AG10803 (cell line): ENCODE measurements at regions not wholly inside any gene's neighbourhood (a gene's known extent, or its start where the extent isn't known, plus 50 kb on each side); places are given as distances from the start of the nearest gene placed in this dataset.

Experiments
- DNase-seq: peaks from one replicate; pipeline ENCODE4 v3.0.0; 2010; ENCODE audit warnings: low read depth
- H3K4me3 ChIP-seq: 2 replicates; pipeline ENCODE4 v1.5.1; 2011; ENCODE audit warnings: mild to moderate bottlenecking, low read length, control low read depth
- CTCF ChIP-seq: conservative IDR thresholded peaks from 2 replicates; pipeline ENCODE4 v1.5.1; 2011; ENCODE audit warnings: mild to moderate bottlenecking, low read length, control low read depth, inconsistent platforms

GRCh38 chr18:33517950-33518349 lies 60.1 kb upstream of the ASXL3 start:
- no peak for TF ChIP-seq CTCF
- no peak for DNase-seq
- H3K4me3 ChIP-seq, result no peak overlapping the region

GRCh38 chr18:33513027-33513426 lies 65.0 kb upstream of the ASXL3 start:
- H3K4me3 ChIP-seq, result no peak overlapping the region
- no peak for DNase-seq
- TF ChIP-seq CTCF, result no peak

- no peak for TF ChIP-seq CTCF
- H3K4me3 ChIP-seq, result no peak overlapping the region
- no peak for DNase-seq
Observed at GRCh38 chr18:33507019-33507418, 66.5 kb upstream of the CCDC178 start.

GRCh38 chr18:33505798-33506197 lies 65.3 kb upstream of the CCDC178 start:
- no peak overlapping the region for H3K4me3 ChIP-seq
- no peak for TF ChIP-seq CTCF
- DNase-seq, result no peak

- no peak for TF ChIP-seq CTCF
- no peak overlapping the region for H3K4me3 ChIP-seq
- no peak for DNase-seq
Observed at GRCh38 chr18:33505297-33505696, 64.8 kb upstream of the CCDC178 start.

GRCh38 chr18:33495278-33495677 lies 54.8 kb upstream of the CCDC178 start:
- no peak; the same call in 1 of the 2 replicates for TF ChIP-seq CTCF
- H3K4me3 ChIP-seq, result no peak overlapping the region
- peak; percentile 1 for DNase-seq
